DND-41 (cell line): ENCODE measurements at regions not wholly inside any gene's neighbourhood (a gene's known extent, or its start where the extent isn't known, plus 50 kb on each side); places are given as distances from the start of the nearest gene placed in this dataset.

Experiments
- EZH2 ChIP-seq: IDR thresholded peaks from 3 replicates; pipeline ENCODE4 v1.6.1; 2012; ENCODE audit warnings: borderline replicate concordance, low read depth, mild to moderate bottlenecking, moderate library complexity, low read length, inconsistent platforms; ENCODE audit not compliant: severe bottlenecking
- TF ChIP-seq, protein P1 (sequence below): IDR thresholded peaks from 2 replicates; pipeline ENCODE4 v1.5.1; 2012; ENCODE audit warnings: borderline replicate concordance, low read length, moderate library complexity, mild to moderate bottlenecking; ENCODE audit not compliant: poor library complexity, severe bottlenecking; ENCODE audit errors: extremely low read depth

- no peak for TF ChIP-seq EZH2
- TF ChIP-seq, protein P1, sequence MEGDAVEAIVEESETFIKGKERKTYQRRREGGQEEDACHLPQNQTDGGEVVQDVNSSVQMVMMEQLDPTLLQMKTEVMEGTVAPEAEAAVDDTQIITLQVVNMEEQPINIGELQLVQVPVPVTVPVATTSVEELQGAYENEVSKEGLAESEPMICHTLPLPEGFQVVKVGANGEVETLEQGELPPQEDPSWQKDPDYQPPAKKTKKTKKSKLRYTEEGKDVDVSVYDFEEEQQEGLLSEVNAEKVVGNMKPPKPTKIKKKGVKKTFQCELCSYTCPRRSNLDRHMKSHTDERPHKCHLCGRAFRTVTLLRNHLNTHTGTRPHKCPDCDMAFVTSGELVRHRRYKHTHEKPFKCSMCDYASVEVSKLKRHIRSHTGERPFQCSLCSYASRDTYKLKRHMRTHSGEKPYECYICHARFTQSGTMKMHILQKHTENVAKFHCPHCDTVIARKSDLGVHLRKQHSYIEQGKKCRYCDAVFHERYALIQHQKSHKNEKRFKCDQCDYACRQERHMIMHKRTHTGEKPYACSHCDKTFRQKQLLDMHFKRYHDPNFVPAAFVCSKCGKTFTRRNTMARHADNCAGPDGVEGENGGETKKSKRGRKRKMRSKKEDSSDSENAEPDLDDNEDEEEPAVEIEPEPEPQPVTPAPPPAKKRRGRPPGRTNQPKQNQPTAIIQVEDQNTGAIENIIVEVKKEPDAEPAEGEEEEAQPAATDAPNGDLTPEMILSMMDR = no peak
These were observed 414.7 kb upstream of the PIK3C3 start for GRCh38 chr18:41540237-41540871.
